ENCODE measurements at regions not wholly inside any gene's neighbourhood (a gene's known extent, or its start where the extent isn't known, plus 50 kb on each side); places are given as distances from the start of the nearest gene placed in this dataset.

DNA sequence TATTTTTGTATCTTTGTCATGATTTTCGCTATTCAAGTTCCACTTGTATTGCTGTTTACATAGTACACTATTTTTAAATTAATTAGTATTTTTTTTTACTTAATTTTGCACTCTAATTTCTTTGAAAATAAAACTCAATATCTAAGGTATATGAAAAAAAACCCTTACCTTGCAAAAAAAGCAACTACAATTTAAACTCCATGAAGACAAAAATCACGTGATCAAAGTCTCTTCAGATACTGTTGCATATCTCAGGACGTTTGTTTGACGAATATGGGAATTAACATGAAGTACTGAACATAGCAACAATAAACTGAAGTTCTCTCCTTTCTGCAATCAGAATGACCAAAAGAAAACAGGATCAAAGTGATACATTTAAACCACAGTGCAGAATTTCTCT lies 968.4 kb upstream of the SEL1L start:
- Histone ChIP-seq H3K4me3 (ENCODE audit: low read depth, low read length) (no peak overlapping the region), H3K36me3 (ENCODE audit: control insufficient read depth, insufficient read depth, low read length) (no peaks in the 10 kb centered on the region), H3K27me3 (ENCODE audit: control insufficient read depth, insufficient read depth, low read length) (no peaks in the 10 kb centered on the region)
- no peak for DNase-seq (ENCODE audit: low read depth)
- no peak for FAIRE-seq
- TF ChIP-seq CTCF (IDR thresholded peaks at IDR 0.05; ENCODE audit: insufficient read depth, low read length, severe bottlenecking): no peak

DNA sequence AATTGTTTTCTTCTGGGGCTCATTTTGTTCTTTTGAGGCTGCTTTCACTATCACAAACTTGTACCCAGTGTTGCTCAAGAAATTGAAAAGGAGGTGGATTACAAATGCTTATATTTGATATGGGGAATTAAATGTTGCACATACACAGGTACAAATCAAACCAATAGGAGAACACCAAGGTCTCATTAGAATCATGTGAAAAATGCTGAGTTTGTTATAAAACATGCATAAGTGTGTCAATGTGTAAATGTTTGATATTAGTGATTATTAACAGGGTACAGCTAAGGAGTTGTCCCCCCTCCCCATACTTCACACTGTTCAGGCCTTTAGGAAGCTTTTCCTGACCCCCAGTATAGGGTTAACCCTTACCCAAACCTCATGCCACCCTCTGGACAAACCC lies 971.2 kb upstream of the SEL1L start:
- Histone ChIP-seq H3K36me3 (ENCODE audit: control insufficient read depth, insufficient read depth, low read length) (no peaks in the 10 kb centered on the region), H3K4me3 (ENCODE audit: low read depth, low read length) (no peak overlapping the region), H3K27me3 (ENCODE audit: control insufficient read depth, insufficient read depth, low read length) (no peaks in the 10 kb centered on the region)
- no peak for DNase-seq (ENCODE audit: low read depth)
- TF ChIP-seq CTCF (IDR thresholded peaks at IDR 0.05; ENCODE audit: insufficient read depth, low read length, severe bottlenecking): no peak
- no peak for FAIRE-seq

GRCh38 chr14:82510007-82510406 lies 976.4 kb upstream of the SEL1L start:
- FAIRE-seq: no peak
- no peak for DNase-seq (ENCODE audit: low read depth)
- Histone ChIP-seq H3K4me3 (ENCODE audit: low read depth, low read length) (no peak overlapping the region), H3K27me3 (ENCODE audit: control insufficient read depth, insufficient read depth, low read length) (no peaks in the 10 kb centered on the region), H3K36me3 (ENCODE audit: control insufficient read depth, insufficient read depth, low read length) (no peaks in the 10 kb centered on the region)
- TF ChIP-seq CTCF (IDR thresholded peaks at IDR 0.05; ENCODE audit: insufficient read depth, low read length, severe bottlenecking): no peak

DNA sequence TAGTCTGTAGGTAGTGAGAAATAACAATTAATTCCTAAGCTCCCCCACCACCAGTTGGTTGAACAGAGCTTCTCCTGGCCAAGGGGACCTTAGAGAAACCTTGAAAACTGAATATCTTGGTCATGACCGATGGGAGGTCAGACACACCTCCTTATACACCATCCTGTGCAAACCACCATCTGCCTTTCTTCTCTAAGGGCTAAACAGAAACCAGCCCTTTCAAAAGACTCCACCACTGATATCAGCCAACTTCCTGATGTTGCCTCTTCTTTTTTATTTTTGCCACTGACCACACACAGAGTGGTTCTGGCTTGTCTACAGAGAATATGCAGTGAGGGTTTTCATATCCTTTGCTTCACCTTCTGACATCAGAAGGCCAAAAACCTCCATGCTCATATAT lies 977.7 kb upstream of the SEL1L start:
- no peak for FAIRE-seq
- no peak for TF ChIP-seq CTCF (IDR thresholded peaks at IDR 0.05; ENCODE audit: insufficient read depth, low read length, severe bottlenecking)
- Histone ChIP-seq H3K27me3 (ENCODE audit: control insufficient read depth, insufficient read depth, low read length) (no peaks in the 10 kb centered on the region), H3K36me3 (ENCODE audit: control insufficient read depth, insufficient read depth, low read length) (no peaks in the 10 kb centered on the region), H3K4me3 (ENCODE audit: low read depth, low read length) (no peak overlapping the region)
- DNase-seq (ENCODE audit: low read depth): no peak

GRCh38 chr14:82520765-82521164 lies 987.1 kb upstream of the SEL1L start:
- DNase-seq (ENCODE audit: low read depth) (no peak), FAIRE-seq (no peak)
- Histone ChIP-seq H3K4me3 (ENCODE audit: low read depth, low read length) (no peak overlapping the region), H3K27me3 (ENCODE audit: control insufficient read depth, insufficient read depth, low read length) (no peaks in the 10 kb centered on the region), H3K36me3 (ENCODE audit: control insufficient read depth, insufficient read depth, low read length) (no peaks in the 10 kb centered on the region)
- TF ChIP-seq CTCF (IDR thresholded peaks at IDR 0.05; ENCODE audit: insufficient read depth, low read length, severe bottlenecking): no peak

DNA sequence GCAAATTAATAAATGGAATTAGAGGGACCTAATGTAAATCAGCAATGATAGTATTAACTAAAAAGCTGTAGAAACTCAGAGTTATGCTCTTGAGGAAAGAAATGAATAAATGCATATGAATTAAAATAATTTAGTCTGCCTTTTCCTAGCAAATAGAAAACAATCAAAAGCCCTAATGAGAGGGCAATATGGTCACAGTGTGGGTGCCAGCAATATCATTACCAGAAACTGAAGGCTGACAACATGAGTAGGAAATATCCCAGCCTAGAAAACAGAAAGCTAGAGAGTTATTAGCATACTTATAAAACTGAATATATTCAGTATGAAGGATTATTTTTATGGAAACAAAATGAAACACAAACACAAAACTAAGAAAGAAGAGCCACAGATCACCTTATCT lies 987.5 kb upstream of the SEL1L start:
- Histone ChIP-seq H3K27me3 (ENCODE audit: control insufficient read depth, insufficient read depth, low read length) (no peaks in the 10 kb centered on the region), H3K4me3 (ENCODE audit: low read depth, low read length) (no peak overlapping the region), H3K36me3 (ENCODE audit: control insufficient read depth, insufficient read depth, low read length) (no peaks in the 10 kb centered on the region)
- no peak for TF ChIP-seq CTCF (IDR thresholded peaks at IDR 0.05; ENCODE audit: insufficient read depth, low read length, severe bottlenecking)
- FAIRE-seq (no peak), DNase-seq (ENCODE audit: low read depth) (no peak)
